ENCODE measurements at regions not wholly inside any gene's neighbourhood (a gene's known extent, or its start where the extent isn't known, plus 50 kb on each side); places are given as distances from the start of the nearest gene placed in this dataset.

- Histone ChIP-seq H3K27me3 (ENCODE audit: insufficient read depth, low read length) (no peaks in the 10 kb centered on the region), H2AFZ (ENCODE audit: low read length) (no peak overlapping the region), H3K4me1 (ENCODE audit: insufficient read depth, low read length, severe bottlenecking) (no peaks in the 10 kb centered on the region), H3K36me3 (ENCODE audit: insufficient read depth, low read length) (no peaks in the 10 kb centered on the region), H3K79me2 (ENCODE audit: insufficient read depth, low read length) (no peaks in the 10 kb centered on the region), H3K4me3 (ENCODE audit: low read depth, low read length, poor library complexity, severe bottlenecking) (no peak overlapping the region), H3K9ac (ENCODE audit: low read length) (no peak overlapping the region), H3K4me2 (ENCODE audit: low read length) (no peak overlapping the region), H3K9me2 (ENCODE audit: low read depth, low read length) (no peaks in the 10 kb centered on the region), H3F3A (ENCODE audit: insufficient read depth, low read length) (no peaks in the 10 kb centered on the region), H4K20me1 (ENCODE audit: insufficient read depth, low read length) (no peaks in the 10 kb centered on the region), H3K9me3 (ENCODE audit: low read length) (no peaks in the 10 kb centered on the region), H3K27ac (ENCODE audit: low read depth, low read length, poor library complexity, severe bottlenecking) (no peak overlapping the region)
- TF ChIP-seq CTCF (IDR thresholded peaks at IDR 0.05; ENCODE audit: low read length) (no peak), EZH2 (IDR thresholded peaks at IDR 0.05; ENCODE audit: borderline replicate concordance, low read length) (no peak)
Measured at GRCh38 chr15:37360724-37361123, 260.4 kb upstream of the MEIS2 start.

- Histone ChIP-seq H3K79me2 (ENCODE audit: insufficient read depth, low read length) (no peaks in the 10 kb centered on the region), H3K9me3 (ENCODE audit: low read length) (no peaks in the 10 kb centered on the region), H3K4me3 (ENCODE audit: low read depth, low read length, poor library complexity, severe bottlenecking) (no peak overlapping the region), H2AFZ (ENCODE audit: low read length) (no peak overlapping the region), H3K9ac (ENCODE audit: low read length) (no peak overlapping the region), H3K36me3 (ENCODE audit: insufficient read depth, low read length) (no peaks in the 10 kb centered on the region), H3F3A (ENCODE audit: insufficient read depth, low read length) (no peaks in the 10 kb centered on the region), H3K4me1 (ENCODE audit: insufficient read depth, low read length, severe bottlenecking) (no peaks in the 10 kb centered on the region), H3K27ac (ENCODE audit: low read depth, low read length, poor library complexity, severe bottlenecking) (no peak overlapping the region), H3K27me3 (ENCODE audit: insufficient read depth, low read length) (no peaks in the 10 kb centered on the region), H3K9me2 (ENCODE audit: low read depth, low read length) (no peaks in the 10 kb centered on the region), H3K4me2 (ENCODE audit: low read length) (no peak overlapping the region), H4K20me1 (ENCODE audit: insufficient read depth, low read length) (no peaks in the 10 kb centered on the region)
- TF ChIP-seq CTCF (IDR thresholded peaks at IDR 0.05; ENCODE audit: low read length) (no peak), EZH2 (IDR thresholded peaks at IDR 0.05; ENCODE audit: borderline replicate concordance, low read length) (no peak)
Measured at GRCh38 chr15:37361621-37362020, 261.3 kb upstream of the MEIS2 start.

GRCh38 chr15:37362414-37362813, 262.1 kb upstream of the MEIS2 start:
- no peak overlapping the region for H2AFZ ChIP-seq (ENCODE audit: low read length)
- no peaks in the 10 kb centered on the region for H3F3A ChIP-seq (ENCODE audit: insufficient read depth, low read length)
- no peak overlapping the region for H3K9ac ChIP-seq (ENCODE audit: low read length)
- no peaks in the 10 kb centered on the region for H4K20me1 ChIP-seq (ENCODE audit: insufficient read depth, low read length)
- H3K79me2 ChIP-seq (ENCODE audit: insufficient read depth, low read length), result no peaks in the 10 kb centered on the region
- H3K36me3 ChIP-seq (ENCODE audit: insufficient read depth, low read length), result no peaks in the 10 kb centered on the region
- no peak overlapping the region for H3K4me3 ChIP-seq (ENCODE audit: low read depth, low read length, poor library complexity, severe bottlenecking)
- no peak overlapping the region for H3K27ac ChIP-seq (ENCODE audit: low read depth, low read length, poor library complexity, severe bottlenecking)
- no peaks in the 10 kb centered on the region for H3K4me1 ChIP-seq (ENCODE audit: insufficient read depth, low read length, severe bottlenecking)
- no peaks in the 10 kb centered on the region for H3K9me2 ChIP-seq (ENCODE audit: low read depth, low read length)
- H3K4me2 ChIP-seq (ENCODE audit: low read length), result no peak overlapping the region
- H3K9me3 ChIP-seq (ENCODE audit: low read length), result no peaks in the 10 kb centered on the region
- TF ChIP-seq EZH2 (IDR thresholded peaks at IDR 0.05; ENCODE audit: borderline replicate concordance, low read length), result no peak
- TF ChIP-seq CTCF (IDR thresholded peaks at IDR 0.05; ENCODE audit: low read length), result no peak
- H3K27me3 ChIP-seq (ENCODE audit: insufficient read depth, low read length), result no peaks in the 10 kb centered on the region
